ENCODE measurements at regions not wholly inside any gene's neighbourhood (a gene's known extent, or its start where the extent isn't known, plus 50 kb on each side); places are given as distances from the start of the nearest gene placed in this dataset.
A peak's percentile ranks its signal among the peaks of the same experiment; 100 is the strongest.

DNA sequence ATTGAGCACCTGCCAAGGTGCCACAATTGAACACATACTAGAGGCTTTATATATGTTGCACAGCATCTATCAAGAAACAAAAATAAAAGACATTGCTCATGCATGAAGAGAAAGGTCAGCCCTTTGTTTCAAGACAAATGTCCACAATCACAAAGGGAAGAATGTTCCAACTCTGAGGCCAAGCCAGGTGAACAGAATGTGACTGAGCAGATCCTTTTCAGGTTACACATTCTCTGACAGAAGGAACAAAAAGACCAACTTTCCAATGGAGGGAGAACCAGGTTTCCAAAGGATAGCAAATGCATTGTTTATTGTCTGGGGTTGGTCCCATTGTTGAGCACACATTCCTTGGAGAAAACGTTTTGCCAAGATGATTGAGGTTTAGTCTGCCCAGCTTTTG lies 50.2 kb upstream of the FAM174B start:
- Histone ChIP-seq H3K9me3 (replicated peaks) (no peaks in the 10 kb centered on the region), H3K27ac (no peak overlapping the region), H3K27me3 (replicated peaks) (no peaks in the 10 kb centered on the region), H3K4me3 (no peak overlapping the region), H3K4me1 (replicated peaks) (no peaks in the 10 kb centered on the region), H3K36me3 (no peaks in the 10 kb centered on the region)
- no peak for DNase-seq (ENCODE audit: low read depth in 1 of 2, low spot score in 2 of 2)

DNA sequence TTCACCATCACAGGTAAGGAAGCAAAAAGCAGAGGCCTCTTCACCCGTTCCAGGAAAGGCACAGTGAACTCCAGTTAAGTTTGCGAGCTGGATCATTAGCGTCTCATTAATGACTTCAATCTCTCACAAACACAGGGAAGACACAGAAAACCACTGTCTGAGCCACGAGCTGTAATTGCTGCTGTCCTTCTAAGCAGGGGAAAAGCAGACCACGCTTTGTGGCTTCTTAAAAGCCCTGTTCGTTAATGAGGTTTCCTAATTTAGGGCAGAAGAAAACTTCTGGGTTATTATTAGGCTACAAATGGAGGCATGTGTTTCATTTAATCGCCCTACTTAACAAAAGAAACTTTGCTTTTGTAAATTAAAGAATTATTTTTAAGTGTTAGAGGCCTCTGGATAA lies 50.6 kb upstream of the FAM174B start:
- Histone ChIP-seq H3K9me3 (replicated peaks) (no peaks in the 10 kb centered on the region), H3K27ac (no peak overlapping the region), H3K4me3 (no peak overlapping the region), H3K36me3 (no peaks in the 10 kb centered on the region), H3K27me3 (replicated peaks) (no peaks in the 10 kb centered on the region), H3K4me1 (replicated peaks) (no peaks in the 10 kb centered on the region)
- DNase-seq (ENCODE audit: low read depth in 1 of 2, low spot score in 2 of 2), result no peak

DNA sequence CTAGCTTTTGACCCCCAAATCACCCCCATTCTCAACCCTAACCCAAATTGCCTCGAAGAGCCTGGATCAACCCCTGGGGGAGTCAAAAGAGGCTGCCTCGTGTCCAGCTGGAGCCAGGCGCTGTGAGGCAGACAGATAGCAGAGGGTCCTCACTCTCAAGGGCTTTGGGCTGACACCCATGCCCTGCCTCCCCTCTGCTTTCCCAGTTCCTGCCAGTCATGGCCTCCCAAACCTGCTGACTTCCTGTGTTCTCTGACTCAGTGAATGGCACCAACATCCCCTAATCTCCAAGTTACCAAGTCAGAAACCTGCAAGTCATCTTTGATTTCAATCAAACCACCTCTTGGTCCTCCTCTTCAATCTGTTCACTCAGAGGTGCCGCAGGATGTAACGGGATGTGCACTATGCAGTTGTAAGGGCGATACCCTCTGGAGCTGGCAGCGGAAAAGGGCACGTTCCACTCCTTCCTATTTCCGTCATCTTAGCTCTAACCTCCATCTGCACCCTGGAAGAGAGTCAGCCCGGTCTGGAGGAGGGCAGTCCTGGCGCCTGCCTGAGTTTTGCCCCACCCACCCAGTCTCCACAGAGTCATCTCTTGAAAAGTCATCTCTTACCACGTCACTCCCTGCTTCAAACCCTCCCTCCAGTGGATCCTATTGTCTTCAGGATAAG lies 52.4 kb upstream of the FAM174B start:
- no peak for DNase-seq (ENCODE audit: low read depth in 1 of 2, low spot score in 2 of 2)

DNA sequence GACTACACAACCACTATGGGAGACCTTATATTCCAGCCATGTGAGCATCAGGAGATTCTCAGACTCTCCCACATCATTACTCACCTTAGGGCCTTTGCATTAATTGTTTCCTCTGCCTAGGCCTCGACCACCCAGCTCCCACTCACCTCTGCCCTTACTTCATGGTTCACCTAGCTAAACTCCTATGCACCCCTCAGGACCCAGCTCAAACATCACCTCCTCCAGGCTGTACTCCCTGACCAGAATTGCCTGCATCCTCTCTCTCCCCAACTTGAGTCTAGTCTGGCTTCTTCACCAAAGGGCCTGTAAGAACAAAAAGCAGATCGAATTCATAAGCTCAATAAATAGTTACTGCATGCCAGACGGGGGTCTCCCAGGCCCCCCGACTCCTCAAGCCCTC lies 53.1 kb upstream of the FAM174B start:
- Histone ChIP-seq H3K4me3 (no peak overlapping the region), H3K27ac (no peak overlapping the region), H3K36me3 (no peaks in the 10 kb centered on the region), H3K4me1 (replicated peaks) (no peaks in the 10 kb centered on the region), H3K9me3 (replicated peaks) (no peaks in the 10 kb centered on the region), H3K27me3 (replicated peaks) (no peaks in the 10 kb centered on the region)
- no peak for DNase-seq (ENCODE audit: low read depth in 1 of 2, low spot score in 2 of 2)

More for the DNA sequence above, 52.4 kb upstream of the FAM174B start:
- Histone ChIP-seq H3K4me1 (replicated peaks) (no peaks in the 10 kb centered on the region), H3K27ac (no peak overlapping the region), H3K9me3 (replicated peaks) (no peaks in the 10 kb centered on the region), H3K27me3 (replicated peaks) (no peaks in the 10 kb centered on the region), H3K36me3 (no peaks in the 10 kb centered on the region), H3K4me3 (no peak overlapping the region)

GRCh38 chr15:92709110-92709790 lies 53.7 kb upstream of the FAM174B start:
- Histone ChIP-seq H3K9me3 (replicated peaks) (no peaks in the 10 kb centered on the region), H3K36me3 (no peaks in the 10 kb centered on the region), H3K27ac (no peak overlapping the region), H3K4me3 (no peak overlapping the region), H3K27me3 (replicated peaks) (no peaks in the 10 kb centered on the region), H3K4me1 (replicated peaks) (peaks cover 4% of the 10 kb centered on the region)
- no peak for DNase-seq (ENCODE audit: low read depth in 1 of 2, low spot score in 2 of 2)

DNA sequence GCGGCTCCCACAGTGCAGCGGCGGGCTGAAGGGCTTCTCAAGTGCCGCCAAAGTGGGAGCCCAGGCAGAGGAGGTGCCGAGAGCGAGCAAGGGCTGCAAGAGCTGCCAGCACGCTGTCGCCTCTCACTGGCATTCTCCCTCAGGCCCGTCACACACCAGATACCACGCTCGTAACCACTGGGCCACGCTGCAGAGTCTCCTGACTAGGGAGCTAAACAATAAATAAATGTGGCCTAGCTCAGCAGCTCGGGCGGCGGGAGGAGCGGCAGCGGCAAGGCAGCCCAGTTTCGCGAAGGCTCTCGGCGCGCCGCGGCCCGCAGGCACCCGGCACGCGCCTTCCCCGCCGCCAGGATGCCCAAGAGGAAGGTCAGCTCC lies 55.9 kb upstream of the FAM174B start:
- H3K36me3 ChIP-seq, result no peaks in the 10 kb centered on the region
- peaks cover 9% of the 10 kb centered on the region for H3K4me1 ChIP-seq (replicated peaks)
- H3K27ac ChIP-seq, result no peak overlapping the region
- no peak for DNase-seq (ENCODE audit: low read depth in 1 of 2, low spot score in 2 of 2)
- H3K27me3 ChIP-seq (replicated peaks), result 0 out of 2 replicates have a peak, but pooled peaks cover 5% of the 10 kb centered on the region
- H3K9me3 ChIP-seq (replicated peaks), result no peaks in the 10 kb centered on the region
- no peak overlapping the region for H3K4me3 ChIP-seq

DNA sequence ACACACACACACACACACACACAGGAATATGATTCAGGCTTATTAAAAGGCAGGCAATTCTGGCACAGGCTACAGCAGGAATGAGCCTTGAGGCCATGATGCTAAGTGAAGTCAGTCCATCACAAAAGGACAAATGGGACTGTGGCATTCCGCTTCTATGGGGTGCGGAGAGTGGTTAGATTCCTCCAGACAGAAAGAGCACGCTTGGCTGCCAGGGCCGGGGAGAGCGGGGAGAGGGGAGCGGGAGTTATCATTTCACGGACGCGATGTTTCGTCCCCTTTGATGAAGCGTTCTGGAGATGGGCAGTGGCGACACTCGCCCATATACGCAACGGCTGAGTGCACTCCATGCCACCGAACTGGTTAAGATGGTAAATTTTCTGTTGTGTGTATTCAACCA lies 58.5 kb upstream of the FAM174B start:
- Histone ChIP-seq H3K27me3 (replicated peaks) (0 out of 2 replicates have a peak, but pooled peaks cover 5% of the 10 kb centered on the region), H3K27ac (no peak overlapping the region), H3K4me1 (replicated peaks) (peaks cover 9% of the 10 kb centered on the region), H3K9me3 (replicated peaks) (no peaks in the 10 kb centered on the region), H3K36me3 (no peaks in the 10 kb centered on the region), H3K4me3 (peak overlapping the region; percentile 38)
- no peak for DNase-seq (ENCODE audit: low read depth in 1 of 2, low spot score in 2 of 2)

DNA sequence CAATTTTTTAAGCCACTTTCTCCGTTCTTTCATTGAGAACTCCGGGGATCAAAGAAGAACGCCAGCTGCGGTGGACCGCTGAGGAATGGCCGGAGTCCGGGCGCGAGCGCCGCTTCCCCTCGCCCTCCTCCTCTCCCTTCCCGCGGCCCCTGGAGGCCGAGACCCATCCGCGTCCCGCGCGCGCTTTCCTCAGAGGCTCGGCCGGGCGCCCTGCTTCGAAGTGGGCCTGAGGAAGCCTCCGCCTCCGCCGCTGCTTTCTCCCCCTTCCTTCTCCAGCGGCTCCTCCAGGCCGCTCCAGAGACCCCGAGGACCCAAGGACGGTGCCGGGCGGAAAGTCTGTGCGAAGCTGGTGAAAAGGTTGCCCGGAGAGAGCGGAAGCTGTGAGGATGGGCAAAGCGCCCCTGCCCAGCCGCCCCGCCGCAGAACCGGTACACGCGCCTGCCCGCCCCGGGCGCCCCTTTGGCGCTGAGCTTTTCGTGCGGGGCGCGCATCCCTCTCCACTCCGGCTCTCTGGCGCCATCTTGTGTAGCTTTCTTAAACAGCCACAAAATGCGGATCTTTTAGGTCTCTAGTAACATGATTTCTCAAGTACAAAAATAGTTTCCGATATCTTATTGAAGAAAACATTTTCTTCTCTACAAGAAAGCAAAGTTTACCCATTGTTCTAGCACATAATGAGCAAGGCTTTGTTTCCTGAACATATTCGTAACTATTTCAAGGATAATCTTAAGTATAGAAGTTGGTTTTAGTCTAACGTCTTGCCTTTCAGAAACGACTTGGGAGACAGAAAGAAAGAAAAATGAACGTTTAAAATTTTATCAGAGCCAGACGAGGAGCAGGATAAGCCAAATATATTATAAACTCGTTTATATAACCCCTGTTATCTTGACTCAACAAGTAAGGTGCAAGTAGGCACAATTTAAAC lies 59.2 kb upstream of the FAM174B start:
- Histone ChIP-seq H3K27ac (no peak overlapping the region), H3K4me1 (replicated peaks) (peaks cover 9% of the 10 kb centered on the region), H3K9me3 (replicated peaks) (no peaks in the 10 kb centered on the region), H3K36me3 (no peaks in the 10 kb centered on the region), H3K4me3 (peak overlapping the region; percentile 38), H3K27me3 (replicated peaks) (0 out of 2 replicates have a peak, but pooled peaks cover 5% of the 10 kb centered on the region)
- DNase-seq (ENCODE audit: low read depth in 1 of 2, low spot score in 2 of 2), result peak; percentile 64 to 76

DNA sequence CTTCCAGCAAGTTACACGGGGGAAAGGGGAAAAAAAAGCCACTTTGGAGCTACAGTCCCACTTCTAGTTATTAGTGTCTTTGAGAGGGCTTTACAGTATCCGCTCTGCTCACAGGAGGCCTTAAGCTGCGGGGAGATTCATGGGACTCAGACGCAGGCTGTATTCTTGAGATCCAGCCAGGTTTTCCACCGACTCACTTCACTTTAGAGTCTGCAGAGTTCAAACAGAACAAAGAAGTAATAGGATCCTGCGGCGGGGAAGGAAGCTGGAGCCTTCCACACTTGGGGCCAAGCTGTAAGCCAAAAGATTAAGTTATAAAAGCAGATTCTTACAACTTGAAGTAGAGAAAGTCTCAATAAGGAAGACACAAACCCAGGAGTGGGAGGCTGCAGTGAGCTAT lies 60.2 kb upstream of the FAM174B start:
- H3K27ac ChIP-seq, result no peak overlapping the region
- H3K9me3 ChIP-seq (replicated peaks), result no peaks in the 10 kb centered on the region
- H3K27me3 ChIP-seq (replicated peaks), result 0 out of 2 replicates have a peak, but pooled peaks cover 5% of the 10 kb centered on the region
- H3K36me3 ChIP-seq, result no peaks in the 10 kb centered on the region
- H3K4me3 ChIP-seq, result no peak overlapping the region
- H3K4me1 ChIP-seq (replicated peaks), result peaks cover 9% of the 10 kb centered on the region
- no peak for DNase-seq (ENCODE audit: low read depth in 1 of 2, low spot score in 2 of 2)

GRCh38 chr15:92719021-92719420 lies 63.4 kb upstream of the FAM174B start:
- Histone ChIP-seq H3K27me3 (replicated peaks) (0 out of 2 replicates have a peak, but pooled peaks cover 5% of the 10 kb centered on the region), H3K4me1 (replicated peaks) (peaks cover 7% of the 10 kb centered on the region), H3K27ac (no peak overlapping the region), H3K4me3 (no peak overlapping the region), H3K9me3 (replicated peaks) (no peaks in the 10 kb centered on the region), H3K36me3 (no peaks in the 10 kb centered on the region)
- DNase-seq (ENCODE audit: low read depth in 1 of 2, low spot score in 2 of 2), result no peak

DNA sequence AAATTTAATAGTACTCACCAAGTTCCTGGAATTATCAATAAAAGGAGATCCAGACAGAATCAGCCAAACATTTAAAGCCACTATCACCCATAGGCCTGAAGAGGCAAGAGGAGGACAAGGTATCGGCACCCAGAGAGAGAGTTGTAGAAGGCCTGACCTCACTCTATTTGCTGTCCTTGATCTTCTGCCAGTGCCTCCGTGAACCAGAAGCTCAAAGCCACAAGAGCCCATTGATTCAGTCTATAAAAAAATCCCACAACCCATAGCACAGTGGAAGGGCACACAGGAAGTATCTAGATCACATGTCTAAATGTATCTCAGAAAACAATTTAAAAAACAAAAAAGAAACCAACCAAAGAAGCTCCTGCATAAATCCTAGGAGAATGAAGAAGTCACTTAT lies 68.6 kb upstream of the FAM174B start:
- no peaks in the 10 kb centered on the region for H3K9me3 ChIP-seq (replicated peaks)

DNA sequence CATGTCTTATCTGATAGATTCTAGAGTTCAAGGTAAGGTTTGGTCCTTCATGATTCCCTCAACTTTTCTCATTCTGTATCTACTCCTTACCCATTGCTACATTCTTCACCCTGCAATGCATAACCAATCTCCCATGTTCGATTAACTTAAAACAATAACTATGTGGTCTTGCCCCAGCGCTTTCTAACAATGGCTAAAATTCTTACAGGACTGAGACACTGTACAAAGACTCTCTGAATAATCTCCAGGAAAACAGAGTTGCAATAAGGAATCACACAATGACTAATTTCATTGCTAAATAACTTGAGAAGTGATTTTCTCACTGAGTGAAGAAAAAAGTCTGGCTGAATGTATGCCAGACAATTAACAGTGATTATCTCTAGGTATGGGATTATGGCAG lies 69.6 kb upstream of the FAM174B start:
- H3K4me1 ChIP-seq (replicated peaks), result no peaks in the 10 kb centered on the region
- no peaks in the 10 kb centered on the region for H3K27me3 ChIP-seq (replicated peaks)
- no peaks in the 10 kb centered on the region for H3K36me3 ChIP-seq
- H3K27ac ChIP-seq, result no peak overlapping the region
- no peaks in the 10 kb centered on the region for H3K9me3 ChIP-seq (replicated peaks)
- H3K4me3 ChIP-seq, result no peak overlapping the region
- DNase-seq (ENCODE audit: low read depth in 1 of 2, low spot score in 2 of 2), result no peak

More for the DNA sequence above, 68.6 kb upstream of the FAM174B start:
- Histone ChIP-seq H3K4me3 (no peak overlapping the region), H3K36me3 (no peaks in the 10 kb centered on the region), H3K27me3 (replicated peaks) (no peaks in the 10 kb centered on the region), H3K27ac (no peak overlapping the region), H3K4me1 (replicated peaks) (no peaks in the 10 kb centered on the region)
- no peak for DNase-seq (ENCODE audit: low read depth in 1 of 2, low spot score in 2 of 2)

DNA sequence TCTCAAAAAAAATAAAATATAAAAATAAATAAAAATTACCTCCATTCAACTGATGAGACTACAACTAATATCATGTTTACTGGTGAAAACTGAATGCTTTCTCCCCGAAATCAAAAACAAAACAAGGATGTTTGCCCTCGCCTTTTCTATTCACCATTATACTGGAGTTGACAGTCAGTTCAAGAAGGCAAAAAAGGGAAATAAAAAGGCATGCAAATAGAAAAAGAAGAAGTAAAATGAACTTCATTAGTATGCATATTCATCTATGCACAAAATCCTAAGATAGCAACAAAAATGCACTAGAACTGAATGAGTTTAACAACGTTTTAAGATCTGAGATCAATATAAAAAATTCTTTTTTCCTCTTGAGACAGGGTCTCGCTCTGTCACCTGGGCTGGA lies 72.7 kb upstream of the FAM174B start:
- no peaks in the 10 kb centered on the region for H3K36me3 ChIP-seq
- H3K9me3 ChIP-seq (replicated peaks), result no peaks in the 10 kb centered on the region

More for the DNA sequence above, 72.7 kb upstream of the FAM174B start:
- Histone ChIP-seq H3K4me3 (no peak overlapping the region), H3K27ac (no peak overlapping the region), H3K27me3 (replicated peaks) (no peaks in the 10 kb centered on the region), H3K4me1 (replicated peaks) (no peaks in the 10 kb centered on the region)
- DNase-seq (ENCODE audit: low read depth in 1 of 2, low spot score in 2 of 2), result no peak
